ENCODE measurements at regions not wholly inside any gene's neighbourhood (a gene's known extent, or its start where the extent isn't known, plus 50 kb on each side); places are given as distances from the start of the nearest gene placed in this dataset.

DNA sequence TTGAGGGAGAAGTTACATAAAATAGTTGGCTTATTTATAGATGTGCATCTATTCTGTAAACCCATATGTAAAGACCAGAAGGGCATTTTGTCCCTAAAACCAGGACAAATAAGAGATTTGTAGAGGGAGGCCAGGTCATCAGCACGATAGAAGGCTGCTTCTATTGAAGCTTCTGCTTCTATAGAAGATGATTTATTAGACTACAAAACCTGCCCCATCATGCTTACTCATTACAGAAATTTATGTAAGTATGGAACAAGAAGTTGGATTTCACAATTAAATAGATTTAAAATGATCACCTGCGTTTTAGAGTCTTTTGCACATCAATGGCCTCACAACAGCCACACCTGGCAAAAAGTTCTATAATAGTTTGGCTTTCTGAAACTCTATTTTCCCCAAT lies 183.5 kb downstream of the DUSP10 start:
- ChIA-PET POLR2A (no interaction called here), CTCF (no interaction called here)
- DNase-seq (ENCODE audit: extremely low spot score): no peak
- TF ChIP-seq ARNT (IDR thresholded peaks at IDR 0.05): no peak
- TF ChIP-seq, protein P1, sequence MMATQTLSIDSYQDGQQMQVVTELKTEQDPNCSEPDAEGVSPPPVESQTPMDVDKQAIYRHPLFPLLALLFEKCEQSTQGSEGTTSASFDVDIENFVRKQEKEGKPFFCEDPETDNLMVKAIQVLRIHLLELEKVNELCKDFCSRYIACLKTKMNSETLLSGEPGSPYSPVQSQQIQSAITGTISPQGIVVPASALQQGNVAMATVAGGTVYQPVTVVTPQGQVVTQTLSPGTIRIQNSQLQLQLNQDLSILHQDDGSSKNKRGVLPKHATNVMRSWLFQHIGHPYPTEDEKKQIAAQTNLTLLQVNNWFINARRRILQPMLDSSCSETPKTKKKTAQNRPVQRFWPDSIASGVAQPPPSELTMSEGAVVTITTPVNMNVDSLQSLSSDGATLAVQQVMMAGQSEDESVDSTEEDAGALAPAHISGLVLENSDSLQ (IDR thresholded peaks at IDR 0.05): no peak
- TF ChIP-seq NFRKB (IDR thresholded peaks at IDR 0.05): no peak
- no peak for TF ChIP-seq LEF1 (IDR thresholded peaks at IDR 0.05; ENCODE audit: borderline replicate concordance)
- TF ChIP-seq BHLHE40 (IDR thresholded peaks at IDR 0.05; ENCODE audit: borderline replicate concordance): no peak
- TF ChIP-seq FOXK2 (IDR thresholded peaks at IDR 0.05): no peak
- TF ChIP-seq ELF4 (IDR thresholded peaks at IDR 0.05): no peak
- TF ChIP-seq CTBP1 (IDR thresholded peaks at IDR 0.05; ENCODE audit: borderline replicate concordance): no peak
- TF ChIP-seq ZNF384 (IDR thresholded peaks at IDR 0.05): no peak

- no peak for DNase-seq (ENCODE audit: extremely low spot score)
- ChIA-PET POLR2A (no interaction called here), CTCF (no interaction called here)
- no peak for TF ChIP-seq NFRKB (IDR thresholded peaks at IDR 0.05)
- TF ChIP-seq HDGF (IDR thresholded peaks at IDR 0.05; ENCODE audit: borderline replicate concordance): no peak
- no peak for TF ChIP-seq FOXM1 (IDR thresholded peaks at IDR 0.05; ENCODE audit: borderline replicate concordance)
- no peak for TF ChIP-seq ZNF384 (IDR thresholded peaks at IDR 0.05)
- TF ChIP-seq ELF4 (IDR thresholded peaks at IDR 0.05): no peak
- no peak for TF ChIP-seq CTBP1 (IDR thresholded peaks at IDR 0.05; ENCODE audit: borderline replicate concordance)
- no peak for TF ChIP-seq FOXK2 (IDR thresholded peaks at IDR 0.05)
- no peak for TF ChIP-seq ARNT (IDR thresholded peaks at IDR 0.05)
- no peak for TF ChIP-seq BHLHE40 (IDR thresholded peaks at IDR 0.05; ENCODE audit: borderline replicate concordance)
- no peak for TF ChIP-seq SP1 (IDR thresholded peaks at IDR 0.05)
- TF ChIP-seq, protein P1 (IDR thresholded peaks at IDR 0.05): no peak
- no peak for TF ChIP-seq L3MBTL2 (conservative IDR thresholded peaks at IDR 0.05)
- TF ChIP-seq TARDBP (IDR thresholded peaks at IDR 0.05): no peak
- TF ChIP-seq LEF1 (IDR thresholded peaks at IDR 0.05; ENCODE audit: borderline replicate concordance): no peak
- no peak for TF ChIP-seq SUZ12 (IDR thresholded peaks at IDR 0.05)
- TF ChIP-seq FOXA1 (IDR thresholded peaks at IDR 0.05): no peak
These were observed 182.0 kb downstream of the DUSP10 start for GRCh38 chr1:221559911-221560310.

DNA sequence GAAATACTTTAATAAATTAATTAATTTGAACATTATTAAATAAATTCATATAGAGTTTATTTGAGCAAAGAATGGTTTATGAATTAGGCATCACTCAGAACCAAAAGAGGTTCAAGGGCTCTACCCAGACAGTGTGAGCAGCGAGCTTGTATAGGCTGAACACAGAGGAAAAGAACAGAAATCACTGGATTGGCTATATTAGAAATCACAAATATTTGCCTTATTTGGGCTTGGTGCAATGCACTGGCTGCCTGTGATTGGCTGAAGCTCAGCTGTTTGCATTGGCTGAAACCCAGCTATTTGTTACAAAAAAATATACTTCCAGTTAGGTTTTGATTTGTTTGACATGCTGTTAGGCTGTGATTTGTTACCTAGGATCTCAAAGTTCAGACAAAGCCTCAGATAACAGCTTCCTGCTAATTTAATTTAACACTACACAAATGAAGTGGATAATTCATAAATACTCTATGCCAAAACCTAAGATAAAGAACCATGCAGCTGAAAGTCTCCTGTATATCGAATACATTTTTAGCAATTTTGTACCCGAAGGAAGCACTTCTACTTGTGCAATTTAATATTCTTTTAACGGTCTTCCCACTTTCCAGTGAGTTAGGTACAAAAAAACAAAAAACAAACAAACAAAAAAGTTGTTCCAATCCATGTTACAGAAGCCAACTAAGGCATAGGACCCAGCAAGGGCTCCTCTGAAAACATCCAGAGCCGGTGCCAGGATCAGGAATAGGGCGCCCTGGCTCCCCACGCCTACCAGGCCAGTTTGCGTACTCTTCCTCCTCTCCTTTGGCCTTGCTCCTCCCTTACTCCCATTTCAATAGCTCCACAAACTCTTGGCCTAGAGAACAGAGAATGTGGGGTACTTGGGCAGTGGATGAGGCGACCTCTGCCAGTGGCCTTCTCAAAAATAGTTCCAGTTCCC lies 179.1 kb downstream of the DUSP10 start:
- TF ChIP-seq L3MBTL2 (conservative IDR thresholded peaks at IDR 0.05) (no peak), NFRKB (IDR thresholded peaks at IDR 0.05) (no peak), HDGF (IDR thresholded peaks at IDR 0.05; ENCODE audit: borderline replicate concordance) (no peak), SP1 (IDR thresholded peaks at IDR 0.05) (no peak), ZNF384 (IDR thresholded peaks at IDR 0.05) (no peak), SUZ12 (IDR thresholded peaks at IDR 0.05) (no peak), ELF4 (IDR thresholded peaks at IDR 0.05) (no peak), FOXA1 (IDR thresholded peaks at IDR 0.05) (no peak), TARDBP (IDR thresholded peaks at IDR 0.05) (no peak), CTBP1 (IDR thresholded peaks at IDR 0.05; ENCODE audit: borderline replicate concordance) (no peak)
- ChIA-PET CTCF (interaction anchor here (0.5 kb wide), 1 partner anchor 545 kb away, joined by 3 read pairs; no protein-coding TSS in a partner anchor), POLR2A (no interaction called here)
- no peak for DNase-seq (ENCODE audit: extremely low spot score)

GRCh38 chr1:221563476-221563921 lies 178.4 kb downstream of the DUSP10 start:
- CTCF ChIA-PET: no interaction called here
- TF ChIP-seq NFRKB (IDR thresholded peaks at IDR 0.05) (no peak), LEF1 (IDR thresholded peaks at IDR 0.05; ENCODE audit: borderline replicate concordance) (no peak), ARNT (IDR thresholded peaks at IDR 0.05) (no peak), SP1 (IDR thresholded peaks at IDR 0.05) (no peak), BHLHE40 (IDR thresholded peaks at IDR 0.05; ENCODE audit: borderline replicate concordance) (no peak), ZNF384 (IDR thresholded peaks at IDR 0.05) (no peak), TARDBP (IDR thresholded peaks at IDR 0.05) (no peak), CTBP1 (IDR thresholded peaks at IDR 0.05; ENCODE audit: borderline replicate concordance) (no peak), ELF4 (IDR thresholded peaks at IDR 0.05) (no peak)
- TF ChIP-seq, protein P1 (IDR thresholded peaks at IDR 0.05): no peak
- DNase-seq (ENCODE audit: extremely low spot score): no peak
- POLR2A ChIA-PET: no interaction called here

DNA sequence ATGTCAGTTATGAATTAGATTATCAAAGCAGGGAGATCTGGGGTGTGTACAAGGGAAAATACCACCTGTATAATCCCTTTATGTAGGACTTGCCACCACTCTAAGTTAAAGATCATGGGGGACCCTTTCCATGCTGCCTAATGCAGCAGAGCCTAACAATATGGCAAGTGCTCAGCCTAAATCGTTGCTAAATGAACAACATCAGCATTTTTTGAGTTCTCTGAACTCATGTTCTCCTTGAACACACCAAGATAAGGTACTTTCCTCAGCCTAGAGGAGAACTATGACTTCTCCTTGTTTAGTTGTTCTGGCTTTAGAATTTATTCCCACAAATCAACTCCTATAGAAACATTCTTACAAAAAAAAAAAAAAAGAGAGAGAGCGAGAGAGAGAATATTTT lies 177.0 kb downstream of the DUSP10 start:
- no peak for TF ChIP-seq LEF1 (IDR thresholded peaks at IDR 0.05; ENCODE audit: borderline replicate concordance)
- no peak for TF ChIP-seq BHLHE40 (IDR thresholded peaks at IDR 0.05; ENCODE audit: borderline replicate concordance)
- TF ChIP-seq ARNT (IDR thresholded peaks at IDR 0.05): no peak
- TF ChIP-seq HDGF (IDR thresholded peaks at IDR 0.05; ENCODE audit: borderline replicate concordance): no peak
- no peak for TF ChIP-seq TARDBP (IDR thresholded peaks at IDR 0.05)
- no peak for TF ChIP-seq L3MBTL2 (conservative IDR thresholded peaks at IDR 0.05)
- no peak for TF ChIP-seq FOXM1 (IDR thresholded peaks at IDR 0.05; ENCODE audit: borderline replicate concordance)
- no peak for TF ChIP-seq FOXA1 (IDR thresholded peaks at IDR 0.05)
- no peak for TF ChIP-seq SUZ12 (IDR thresholded peaks at IDR 0.05)
- no peak for TF ChIP-seq SP1 (IDR thresholded peaks at IDR 0.05)
- TF ChIP-seq CTBP1 (IDR thresholded peaks at IDR 0.05; ENCODE audit: borderline replicate concordance): no peak
- TF ChIP-seq ZNF384 (IDR thresholded peaks at IDR 0.05): no peak
- no peak for DNase-seq (ENCODE audit: extremely low spot score)
- POLR2A ChIA-PET: no interaction called here
- CTCF ChIA-PET: no interaction called here

- POLR2A ChIA-PET: no interaction called here
- no peak for DNase-seq (ENCODE audit: extremely low spot score)
- CTCF ChIA-PET: interaction anchor here (0.6 kb wide), 1 partner anchor 686 kb away, joined by 3 read pairs; the partner anchor contains the start of gene HLX
- TF ChIP-seq FOXM1 (IDR thresholded peaks at IDR 0.05; ENCODE audit: borderline replicate concordance) (no peak), TARDBP (IDR thresholded peaks at IDR 0.05) (no peak), CTBP1 (IDR thresholded peaks at IDR 0.05; ENCODE audit: borderline replicate concordance) (no peak), FOXK2 (IDR thresholded peaks at IDR 0.05) (no peak), BHLHE40 (IDR thresholded peaks at IDR 0.05; ENCODE audit: borderline replicate concordance) (no peak), HDGF (IDR thresholded peaks at IDR 0.05; ENCODE audit: borderline replicate concordance) (no peak), SUZ12 (IDR thresholded peaks at IDR 0.05) (no peak), LEF1 (IDR thresholded peaks at IDR 0.05; ENCODE audit: borderline replicate concordance) (no peak), NFRKB (IDR thresholded peaks at IDR 0.05) (no peak)
These were observed 176.2 kb downstream of the DUSP10 start for GRCh38 chr1:221565711-221566110.

Measured in HEK293T (cell line).